Activated naive CD8-positive, alpha-beta T cell treated with anti-CD3 and anti-CD28 coated beads, Interleukin-2, amount 10 ng/mL, durations not matched to agents 7 days and 5 days (primary cell): ENCODE measurements at regions not wholly inside any gene's neighbourhood (a gene's known extent, or its start where the extent isn't known, plus 50 kb on each side); places are given as distances from the start of the nearest gene placed in this dataset.

Experiments
- ATAC-seq: fragments of 150-1000 bp; cut with Tn5 transposase; one replicate; pipeline ENCODE4 v1.10.0; 2021; ENCODE audit warnings: low read depth, moderate library complexity
- POLR2A ChIA-PET: fragments of 350-600 bp; sonication (Branson Sonifier 250); formaldehyde crosslinking; loops from one replicate; lab custom pipeline; 2021; ENCODE audit warnings: antibody characterized with exemption; lab: Charles Lee
- DNase-seq: peaks from one replicate; pipeline ENCODE4 v3.0.0; 2021
- H3K27ac Mint-ChIP-seq: one replicate; pipeline ENCODE4 v1.8.0; 2022; ENCODE audit warnings: mild to moderate bottlenecking, mixed read lengths
- H3K27me3 Mint-ChIP-seq: one replicate; pipeline ENCODE4 v1.8.0; 2022; ENCODE audit warnings: mild to moderate bottlenecking, moderate library complexity, mixed read lengths
- H3K36me3 Mint-ChIP-seq: one replicate; pipeline ENCODE4 v1.8.0; 2021; ENCODE audit warnings: mild to moderate bottlenecking, mixed read lengths
- H3K4me1 Mint-ChIP-seq: one replicate; pipeline ENCODE4 v1.8.0; 2021; ENCODE audit warnings: mixed read lengths
- H3K4me3 Mint-ChIP-seq: one replicate; pipeline ENCODE4 v1.8.0; 2022; ENCODE audit warnings: mild to moderate bottlenecking, moderate library complexity, mixed read lengths
- H3K9me3 Mint-ChIP-seq: one replicate; pipeline ENCODE4 v1.8.0; 2021; ENCODE audit warnings: mixed read lengths

GRCh38 chr5:18807256-18808149 lies 1173.2 kb downstream of the TAF11L14 start:
- H3K4me1 Mint-ChIP-seq: no peaks in the 10 kb centered on the region
- peaks cover 6% of the 10 kb centered on the region for H3K27me3 Mint-ChIP-seq
- H3K27ac Mint-ChIP-seq: no peak overlapping the region
- no peak for DNase-seq
- no peaks in the 10 kb centered on the region for H3K9me3 Mint-ChIP-seq
- H3K36me3 Mint-ChIP-seq: no peaks in the 10 kb centered on the region
- ATAC-seq: no peak
- no peak overlapping the region for H3K4me3 Mint-ChIP-seq
- POLR2A ChIA-PET: no interaction called here

- H3K27me3 Mint-ChIP-seq: peaks cover 3% of the 10 kb centered on the region
- no peak overlapping the region for H3K4me3 Mint-ChIP-seq
- ATAC-seq (no peak), DNase-seq (no peak)
- no peaks in the 10 kb centered on the region for H3K9me3 Mint-ChIP-seq
- POLR2A ChIA-PET: no interaction called here
- H3K4me1 Mint-ChIP-seq: no peaks in the 10 kb centered on the region
- H3K27ac Mint-ChIP-seq: no peak overlapping the region
- no peaks in the 10 kb centered on the region for H3K36me3 Mint-ChIP-seq
Observed at GRCh38 chr5:18811661-18812060, 1176.3 kb downstream of the CDH18 start.

- DNase-seq (no peak), ATAC-seq (no peak)
- H3K27me3 Mint-ChIP-seq: peaks cover 4% of the 10 kb centered on the region
- no peak overlapping the region for H3K4me3 Mint-ChIP-seq
- H3K9me3 Mint-ChIP-seq: no peaks in the 10 kb centered on the region
- H3K4me1 Mint-ChIP-seq: no peaks in the 10 kb centered on the region
- no peaks in the 10 kb centered on the region for H3K36me3 Mint-ChIP-seq
- no peak overlapping the region for H3K27ac Mint-ChIP-seq
- POLR2A ChIA-PET: no interaction called here
Observed at GRCh38 chr5:18828351-18828750, 1159.6 kb downstream of the CDH18 start.

GRCh38 chr5:18829539-18829938 lies 1158.5 kb downstream of the CDH18 start:
- Mint-ChIP-seq H3K36me3 (no peaks in the 10 kb centered on the region), H3K27me3 (no peaks in the 10 kb centered on the region), H3K4me1 (no peaks in the 10 kb centered on the region), H3K9me3 (no peaks in the 10 kb centered on the region), H3K27ac (no peak overlapping the region), H3K4me3 (no peak overlapping the region)
- no peak for ATAC-seq
- POLR2A ChIA-PET: no interaction called here
- DNase-seq: no peak

- Mint-ChIP-seq H3K9me3 (no peaks in the 10 kb centered on the region), H3K36me3 (no peaks in the 10 kb centered on the region), H3K4me3 (no peak overlapping the region), H3K27me3 (no peaks in the 10 kb centered on the region), H3K27ac (no peak overlapping the region), H3K4me1 (no peaks in the 10 kb centered on the region)
- DNase-seq (no peak), ATAC-seq (no peak)
- POLR2A ChIA-PET: no interaction called here
Observed at GRCh38 chr5:18850216-18850615, 1137.8 kb downstream of the CDH18 start.

GRCh38 chr5:18872978-18873377 lies 1115.0 kb downstream of the CDH18 start:
- Mint-ChIP-seq H3K9me3 (no peaks in the 10 kb centered on the region), H3K4me1 (no peaks in the 10 kb centered on the region), H3K4me3 (no peak overlapping the region), H3K27me3 (no peaks in the 10 kb centered on the region), H3K36me3 (no peaks in the 10 kb centered on the region), H3K27ac (no peak overlapping the region)
- POLR2A ChIA-PET: no interaction called here
- DNase-seq (no peak), ATAC-seq (no peak)

GRCh38 chr5:18876565-18876964 lies 1111.4 kb downstream of the CDH18 start:
- DNase-seq (no peak), ATAC-seq (no peak)
- Mint-ChIP-seq H3K4me1 (no peaks in the 10 kb centered on the region), H3K27me3 (no peaks in the 10 kb centered on the region), H3K9me3 (no peaks in the 10 kb centered on the region), H3K4me3 (no peak overlapping the region), H3K36me3 (no peaks in the 10 kb centered on the region), H3K27ac (no peak overlapping the region)
- POLR2A ChIA-PET: no interaction called here

GRCh38 chr5:18881615-18882014 lies 1106.4 kb downstream of the CDH18 start:
- DNase-seq (no peak), ATAC-seq (no peak)
- Mint-ChIP-seq H3K4me3 (no peak overlapping the region), H3K27ac (no peak overlapping the region), H3K27me3 (no peaks in the 10 kb centered on the region), H3K9me3 (no peaks in the 10 kb centered on the region), H3K4me1 (no peaks in the 10 kb centered on the region), H3K36me3 (no peaks in the 10 kb centered on the region)
- POLR2A ChIA-PET: no interaction called here

- Mint-ChIP-seq H3K4me3 (no peak overlapping the region), H3K27ac (no peak overlapping the region), H3K27me3 (no peaks in the 10 kb centered on the region), H3K9me3 (no peaks in the 10 kb centered on the region), H3K4me1 (no peaks in the 10 kb centered on the region), H3K36me3 (no peaks in the 10 kb centered on the region)
- ATAC-seq (no peak), DNase-seq (no peak)
- POLR2A ChIA-PET: no interaction called here
Observed at GRCh38 chr5:18882154-18882553, 1105.8 kb downstream of the CDH18 start.

- no peak for DNase-seq
- Mint-ChIP-seq H3K4me1 (no peaks in the 10 kb centered on the region), H3K27me3 (no peaks in the 10 kb centered on the region), H3K27ac (no peak overlapping the region), H3K9me3 (peaks cover 4% of the 10 kb centered on the region), H3K4me3 (no peak overlapping the region), H3K36me3 (no peaks in the 10 kb centered on the region)
- ATAC-seq: no peak
- POLR2A ChIA-PET: no interaction called here
Observed at GRCh38 chr5:18888821-18889220, 1099.2 kb downstream of the CDH18 start.

GRCh38 chr5:18900644-18901043 lies 1087.4 kb downstream of the CDH18 start:
- Mint-ChIP-seq H3K36me3 (no peaks in the 10 kb centered on the region), H3K9me3 (no peaks in the 10 kb centered on the region), H3K4me1 (no peaks in the 10 kb centered on the region), H3K4me3 (no peak overlapping the region), H3K27me3 (no peaks in the 10 kb centered on the region), H3K27ac (no peak overlapping the region)
- no peak for DNase-seq
- ATAC-seq: no peak
- POLR2A ChIA-PET: no interaction called here

- no peaks in the 10 kb centered on the region for H3K27me3 Mint-ChIP-seq
- DNase-seq (no peak), ATAC-seq (no peak)
- no peaks in the 10 kb centered on the region for H3K4me1 Mint-ChIP-seq
- H3K27ac Mint-ChIP-seq: no peak overlapping the region
- H3K36me3 Mint-ChIP-seq: no peaks in the 10 kb centered on the region
- H3K4me3 Mint-ChIP-seq: no peak overlapping the region
- POLR2A ChIA-PET: no interaction called here
- peaks cover 1% of the 10 kb centered on the region for H3K9me3 Mint-ChIP-seq
Observed at GRCh38 chr5:18920966-18921365, 1067.0 kb downstream of the CDH18 start.

GRCh38 chr5:18932081-18932480 lies 1055.9 kb downstream of the CDH18 start:
- H3K4me3 Mint-ChIP-seq: no peak overlapping the region
- POLR2A ChIA-PET: no interaction called here
- peaks cover 1% of the 10 kb centered on the region for H3K9me3 Mint-ChIP-seq
- no peak overlapping the region for H3K27ac Mint-ChIP-seq
- no peaks in the 10 kb centered on the region for H3K27me3 Mint-ChIP-seq
- H3K4me1 Mint-ChIP-seq: no peaks in the 10 kb centered on the region
- ATAC-seq (no peak), DNase-seq (no peak)
- no peaks in the 10 kb centered on the region for H3K36me3 Mint-ChIP-seq

- H3K27me3 Mint-ChIP-seq: no peaks in the 10 kb centered on the region
- ATAC-seq (no peak), DNase-seq (no peak)
- no peak overlapping the region for H3K4me3 Mint-ChIP-seq
- H3K9me3 Mint-ChIP-seq: no peaks in the 10 kb centered on the region
- no peaks in the 10 kb centered on the region for H3K4me1 Mint-ChIP-seq
- POLR2A ChIA-PET: no interaction called here
- H3K36me3 Mint-ChIP-seq: no peaks in the 10 kb centered on the region
- no peak overlapping the region for H3K27ac Mint-ChIP-seq
Observed at GRCh38 chr5:18944771-18945170, 1043.2 kb downstream of the CDH18 start.
